ENCODE measurements at regions not wholly inside any gene's neighbourhood (a gene's known extent, or its start where the extent isn't known, plus 50 kb on each side); places are given as distances from the start of the nearest gene placed in this dataset.
A peak's percentile ranks its signal among the peaks of the same experiment; 100 is the strongest.

GRCh38 chr21:14862794-14863720 is 201.7 kb downstream of the NRIP1 start:
- Mint-ChIP-seq H3K4me3 (no peak overlapping the region), H3K36me3 (ENCODE audit: low read depth) (no peaks in the 10 kb centered on the region), H3K27ac (peak overlapping the region; percentile 36), H3K27me3 (no peaks in the 10 kb centered on the region), H3K9me3 (peaks cover 9% of the 10 kb centered on the region), H3K4me1 (ENCODE audit: low read depth) (peaks cover 46% of the 10 kb centered on the region)
- intact Hi-C loops (cut with micrococcal nuclease): loop anchor here (1.0 kb wide), 1 partner anchor 620 kb away; no protein-coding TSS in a partner anchor

- intact Hi-C loops (cut with micrococcal nuclease): no loop called here
- no peaks in the 10 kb centered on the region for H3K36me3 Mint-ChIP-seq (ENCODE audit: low read depth)
- H3K27me3 Mint-ChIP-seq: no peaks in the 10 kb centered on the region
- H3K4me3 Mint-ChIP-seq: no peak overlapping the region
- H3K27ac Mint-ChIP-seq: no peak overlapping the region
- H3K4me1 Mint-ChIP-seq (ENCODE audit: low read depth): peaks cover 27% of the 10 kb centered on the region
- H3K9me3 Mint-ChIP-seq: peaks cover 15% of the 10 kb centered on the region
These were observed 206.5 kb downstream of the NRIP1 start for GRCh38 chr21:14858311-14858710.

- Mint-ChIP-seq H3K9me3 (peaks cover 18% of the 10 kb centered on the region), H3K27me3 (no peaks in the 10 kb centered on the region), H3K4me3 (no peak overlapping the region), H3K4me1 (ENCODE audit: low read depth) (peaks cover 24% of the 10 kb centered on the region), H3K27ac (peak overlapping the region; percentile 51), H3K36me3 (ENCODE audit: low read depth) (no peaks in the 10 kb centered on the region)
- intact Hi-C loops (cut with micrococcal nuclease): no loop called here
These were observed 207.3 kb downstream of the NRIP1 start for GRCh38 chr21:14857529-14857928.

- Mint-ChIP-seq H3K36me3 (ENCODE audit: low read depth) (no peaks in the 10 kb centered on the region), H3K4me3 (no peak overlapping the region), H3K9me3 (peaks cover 30% of the 10 kb centered on the region), H3K27ac (no peak overlapping the region), H3K27me3 (no peaks in the 10 kb centered on the region), H3K4me1 (ENCODE audit: low read depth) (peaks cover 10% of the 10 kb centered on the region)
- intact Hi-C loops (cut with micrococcal nuclease): no loop called here
These were observed 214.4 kb downstream of the NRIP1 start for GRCh38 chr21:14850394-14850793.

- no peak overlapping the region for H3K27ac Mint-ChIP-seq
- intact Hi-C loops (cut with micrococcal nuclease): no loop called here
- H3K4me1 Mint-ChIP-seq (ENCODE audit: low read depth): peaks cover 10% of the 10 kb centered on the region
- H3K4me3 Mint-ChIP-seq: no peak overlapping the region
- peaks cover 53% of the 10 kb centered on the region for H3K9me3 Mint-ChIP-seq
- H3K27me3 Mint-ChIP-seq: no peaks in the 10 kb centered on the region
- H3K36me3 Mint-ChIP-seq (ENCODE audit: low read depth): peaks cover 6% of the 10 kb centered on the region
These were observed 218.2 kb downstream of the NRIP1 start for GRCh38 chr21:14846621-14847020.

- Mint-ChIP-seq H3K27me3 (no peaks in the 10 kb centered on the region), H3K36me3 (ENCODE audit: low read depth) (peaks cover 6% of the 10 kb centered on the region), H3K27ac (no peak overlapping the region), H3K4me3 (no peak overlapping the region), H3K9me3 (peaks cover 57% of the 10 kb centered on the region), H3K4me1 (ENCODE audit: low read depth) (peaks cover 10% of the 10 kb centered on the region)
- intact Hi-C loops (cut with micrococcal nuclease): no loop called here
These were observed 220.8 kb downstream of the NRIP1 start for GRCh38 chr21:14844001-14844400.

GRCh38 chr21:14842601-14843000 is 222.2 kb downstream of the NRIP1 start:
- H3K4me3 Mint-ChIP-seq: no peak overlapping the region
- peaks cover 10% of the 10 kb centered on the region for H3K4me1 Mint-ChIP-seq (ENCODE audit: low read depth)
- H3K27ac Mint-ChIP-seq: no peak overlapping the region
- H3K27me3 Mint-ChIP-seq: no peaks in the 10 kb centered on the region
- H3K9me3 Mint-ChIP-seq: peaks cover 57% of the 10 kb centered on the region
- peaks cover 6% of the 10 kb centered on the region for H3K36me3 Mint-ChIP-seq (ENCODE audit: low read depth)
- intact Hi-C loops (cut with micrococcal nuclease): no loop called here

GRCh38 chr21:14841511-14842472 is 223.0 kb downstream of the NRIP1 start:
- Mint-ChIP-seq H3K27ac (no peak overlapping the region), H3K27me3 (no peaks in the 10 kb centered on the region), H3K36me3 (ENCODE audit: low read depth) (peaks cover 6% of the 10 kb centered on the region), H3K4me3 (no peak overlapping the region), H3K4me1 (ENCODE audit: low read depth) (peaks cover 7% of the 10 kb centered on the region), H3K9me3 (peaks cover 51% of the 10 kb centered on the region)
- intact Hi-C loops (cut with micrococcal nuclease): no loop called here

- H3K27ac Mint-ChIP-seq: no peak overlapping the region
- no peaks in the 10 kb centered on the region for H3K27me3 Mint-ChIP-seq
- intact Hi-C loops (cut with micrococcal nuclease): no loop called here
- peaks cover 22% of the 10 kb centered on the region for H3K9me3 Mint-ChIP-seq
- peaks cover 6% of the 10 kb centered on the region for H3K36me3 Mint-ChIP-seq (ENCODE audit: low read depth)
- H3K4me1 Mint-ChIP-seq (ENCODE audit: low read depth): no peaks in the 10 kb centered on the region
- no peak overlapping the region for H3K4me3 Mint-ChIP-seq
These were observed 226.4 kb downstream of the NRIP1 start for GRCh38 chr21:14838400-14838799.

- H3K27ac Mint-ChIP-seq: no peak overlapping the region
- H3K27me3 Mint-ChIP-seq: no peaks in the 10 kb centered on the region
- peaks cover 2% of the 10 kb centered on the region for H3K36me3 Mint-ChIP-seq (ENCODE audit: low read depth)
- H3K9me3 Mint-ChIP-seq: peaks cover 7% of the 10 kb centered on the region
- intact Hi-C loops (cut with micrococcal nuclease): no loop called here
- H3K4me1 Mint-ChIP-seq (ENCODE audit: low read depth): no peaks in the 10 kb centered on the region
- no peak overlapping the region for H3K4me3 Mint-ChIP-seq
These were observed 227.8 kb downstream of the NRIP1 start for GRCh38 chr21:14836950-14837349.

GRCh38 chr21:14833666-14834351 is 231.0 kb downstream of the NRIP1 start:
- intact Hi-C loops (cut with micrococcal nuclease): no loop called here
- Mint-ChIP-seq H3K27me3 (no peaks in the 10 kb centered on the region), H3K27ac (no peak overlapping the region), H3K4me1 (ENCODE audit: low read depth) (no peaks in the 10 kb centered on the region), H3K9me3 (no peaks in the 10 kb centered on the region), H3K4me3 (no peak overlapping the region), H3K36me3 (ENCODE audit: low read depth) (no peaks in the 10 kb centered on the region)

GRCh38 chr21:14833241-14833640 is 231.6 kb downstream of the NRIP1 start:
- H3K4me1 Mint-ChIP-seq (ENCODE audit: low read depth): no peaks in the 10 kb centered on the region
- no peaks in the 10 kb centered on the region for H3K36me3 Mint-ChIP-seq (ENCODE audit: low read depth)
- H3K27ac Mint-ChIP-seq: no peak overlapping the region
- H3K4me3 Mint-ChIP-seq: no peak overlapping the region
- H3K9me3 Mint-ChIP-seq: no peaks in the 10 kb centered on the region
- intact Hi-C loops (cut with micrococcal nuclease): no loop called here
- H3K27me3 Mint-ChIP-seq: no peaks in the 10 kb centered on the region

GRCh38 chr21:14830307-14830706 is 234.5 kb downstream of the NRIP1 start:
- Mint-ChIP-seq H3K4me1 (ENCODE audit: low read depth) (no peaks in the 10 kb centered on the region), H3K4me3 (no peak overlapping the region), H3K27ac (no peak overlapping the region), H3K36me3 (ENCODE audit: low read depth) (no peaks in the 10 kb centered on the region), H3K9me3 (no peaks in the 10 kb centered on the region), H3K27me3 (no peaks in the 10 kb centered on the region)
- intact Hi-C loops (cut with micrococcal nuclease): no loop called here

Measured in dendritic cell treated with granulocyte-macrophage colony-stimulating factor and Interleukin-4, amounts not matched to agents 40 ng/mL and 50 ng/mL, for 4 days (primary cell).